ENCODE measurements at regions not wholly inside any gene's neighbourhood (a gene's known extent, or its start where the extent isn't known, plus 50 kb on each side); places are given as distances from the start of the nearest gene placed in this dataset.

- no peak for DNase-seq (ENCODE audit: extremely low read depth, low read depth)
- H3K4me3 ChIP-seq (replicated peaks; ENCODE audit: low read depth, low read length), result no peak overlapping the region
- TF ChIP-seq CTCF (IDR thresholded peaks at IDR 0.05; ENCODE audit: low read depth, low read length, missing control alignments), result no peak
Measured at GRCh38 chr3:177354466-177354865, 157.2 kb upstream of the TBL1XR1 start.

- no peak overlapping the region for H3K4me3 ChIP-seq (replicated peaks; ENCODE audit: low read depth, low read length)
- no peak for TF ChIP-seq CTCF (IDR thresholded peaks at IDR 0.05; ENCODE audit: low read depth, low read length, missing control alignments)
- no peak for DNase-seq (ENCODE audit: extremely low read depth, low read depth)
Measured at GRCh38 chr3:177356113-177356512, 158.8 kb upstream of the TBL1XR1 start.

GRCh38 chr3:177356952-177357351, 159.7 kb upstream of the TBL1XR1 start:
- no peak for TF ChIP-seq CTCF (IDR thresholded peaks at IDR 0.05; ENCODE audit: low read depth, low read length, missing control alignments)
- no peak overlapping the region for H3K4me3 ChIP-seq (replicated peaks; ENCODE audit: low read depth, low read length)
- DNase-seq (ENCODE audit: extremely low read depth, low read depth), result no peak

- DNase-seq (ENCODE audit: extremely low read depth, low read depth), result peak; percentile 52
- TF ChIP-seq CTCF (IDR thresholded peaks at IDR 0.05; ENCODE audit: low read depth, low read length, missing control alignments), result no peak
- H3K4me3 ChIP-seq (replicated peaks; ENCODE audit: low read depth, low read length), result no peak overlapping the region
Measured at GRCh38 chr3:177357352-177358090, 160.2 kb upstream of the TBL1XR1 start.

GRCh38 chr3:177358091-177358976, 161.1 kb upstream of the TBL1XR1 start:
- no peak overlapping the region for H3K4me3 ChIP-seq (replicated peaks; ENCODE audit: low read depth, low read length)
- TF ChIP-seq CTCF (IDR thresholded peaks at IDR 0.05; ENCODE audit: low read depth, low read length, missing control alignments), result no peak
- no peak for DNase-seq (ENCODE audit: extremely low read depth, low read depth)

GRCh38 chr3:177358977-177359592, 161.8 kb upstream of the TBL1XR1 start:
- H3K4me3 ChIP-seq (replicated peaks; ENCODE audit: low read depth, low read length), result peak overlapping the region; percentile 22; the same call in 1 of the 2 replicates
- no peak for TF ChIP-seq CTCF (IDR thresholded peaks at IDR 0.05; ENCODE audit: low read depth, low read length, missing control alignments)
- DNase-seq (ENCODE audit: extremely low read depth, low read depth), result no peak

All from HFF-Myc (cell line).